ENCODE measurements at regions not wholly inside any gene's neighbourhood (a gene's known extent, or its start where the extent isn't known, plus 50 kb on each side); places are given as distances from the start of the nearest gene placed in this dataset.
"Not testable (repeated sequence)": the region's sequence is repeated elsewhere in the genome, so short reads cannot be mapped to it uniquely, and the experiment has no call there.

DNA sequence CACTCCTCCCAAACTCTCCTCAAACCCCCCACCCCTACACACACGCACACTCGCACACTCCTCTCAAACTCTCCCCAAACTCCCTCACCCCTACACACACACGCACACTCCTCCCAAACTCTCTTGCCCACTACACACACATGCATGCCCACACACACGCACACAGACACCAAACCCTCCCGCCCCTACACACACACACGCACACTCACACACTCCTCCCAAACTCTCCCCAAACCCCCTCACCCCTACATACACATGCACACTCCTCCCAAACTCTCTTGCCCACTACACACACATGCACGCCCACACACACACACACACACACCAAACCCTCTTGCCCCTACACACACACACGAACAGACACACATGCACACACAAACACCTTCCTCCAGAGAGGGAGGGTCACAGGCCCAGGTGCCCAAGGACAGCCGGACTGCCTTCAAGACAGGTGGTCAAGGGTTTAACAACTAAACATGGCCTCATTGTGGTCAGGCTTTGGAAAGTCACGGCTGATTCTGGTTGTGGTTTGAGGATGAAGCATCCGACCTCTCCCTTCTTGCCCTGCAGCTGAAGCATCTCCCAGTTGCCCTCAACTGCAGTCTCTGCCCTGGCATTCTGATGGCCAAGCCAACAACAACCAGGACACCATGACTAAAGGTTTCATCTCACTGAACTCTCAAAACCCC, 72.3 kb upstream of the SNTG2 start:
- no peak for DNase-seq (ENCODE audit: low read depth in 2 of 2)

DNA sequence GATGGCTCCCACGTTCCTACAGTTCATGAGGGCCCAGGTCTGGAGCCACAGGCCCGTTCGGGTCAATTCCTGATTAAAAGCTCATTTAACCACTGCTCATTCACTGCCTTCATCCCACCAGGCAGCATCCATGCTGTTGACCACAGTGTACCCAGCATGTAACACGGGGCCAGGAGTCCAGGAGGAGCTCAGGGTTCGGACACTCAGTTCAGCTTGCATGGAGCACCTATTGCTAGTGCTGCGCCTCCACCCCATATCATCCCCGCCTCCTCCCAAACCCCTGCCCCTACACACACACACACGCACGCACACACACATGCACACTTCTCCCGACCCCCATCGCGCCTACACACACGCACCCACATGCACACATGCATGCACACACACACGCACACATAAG, 72.9 kb upstream of the SNTG2 start:
- DNase-seq (ENCODE audit: low read depth in 2 of 2): no peak

DNA sequence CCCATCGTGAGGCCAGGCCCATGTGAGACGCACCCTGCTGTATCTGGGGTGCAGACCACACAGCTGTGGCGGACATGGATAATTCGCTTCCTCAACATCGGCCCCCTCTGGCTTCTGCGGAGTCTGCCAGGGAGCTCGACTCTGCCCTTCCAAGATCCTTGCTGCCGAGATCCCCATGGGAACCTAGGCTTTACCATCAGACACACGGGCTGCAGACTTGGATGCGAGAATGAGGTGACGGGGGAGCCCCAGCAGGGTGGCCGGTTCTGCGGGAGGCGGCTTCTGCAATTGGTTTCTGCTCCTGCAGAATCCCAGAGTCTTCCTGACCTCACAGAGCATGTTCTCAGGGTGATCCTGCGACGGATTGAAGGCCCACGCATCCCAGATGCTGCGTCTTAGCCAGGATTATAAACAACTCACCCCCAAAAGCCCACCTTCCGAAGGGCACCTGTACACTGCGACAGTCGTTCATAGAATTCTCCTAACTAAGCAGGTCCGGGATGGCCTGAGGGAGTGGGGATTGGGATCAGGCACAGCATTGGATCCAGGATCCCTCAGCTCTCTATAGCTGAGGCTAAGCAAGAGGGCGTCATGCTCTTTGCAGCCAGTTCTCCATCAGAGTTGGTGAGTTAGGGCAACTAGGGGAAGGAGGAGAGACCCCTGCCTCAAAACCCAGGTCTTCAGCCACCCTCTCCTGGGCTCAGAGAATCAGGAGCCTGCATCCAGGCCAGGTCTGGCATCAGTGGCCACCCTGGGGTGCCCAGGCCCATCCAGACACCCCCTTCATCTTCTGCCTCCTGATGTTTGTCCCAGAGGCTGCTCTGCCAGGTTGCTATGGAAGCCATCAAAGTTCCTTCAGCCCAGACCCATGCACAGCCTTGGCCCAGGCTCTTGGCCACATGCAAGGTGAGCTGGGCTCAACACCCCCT, 74.7 kb upstream of the SNTG2 start:
- DNase-seq (ENCODE audit: low read depth in 2 of 2): no peak

DNA sequence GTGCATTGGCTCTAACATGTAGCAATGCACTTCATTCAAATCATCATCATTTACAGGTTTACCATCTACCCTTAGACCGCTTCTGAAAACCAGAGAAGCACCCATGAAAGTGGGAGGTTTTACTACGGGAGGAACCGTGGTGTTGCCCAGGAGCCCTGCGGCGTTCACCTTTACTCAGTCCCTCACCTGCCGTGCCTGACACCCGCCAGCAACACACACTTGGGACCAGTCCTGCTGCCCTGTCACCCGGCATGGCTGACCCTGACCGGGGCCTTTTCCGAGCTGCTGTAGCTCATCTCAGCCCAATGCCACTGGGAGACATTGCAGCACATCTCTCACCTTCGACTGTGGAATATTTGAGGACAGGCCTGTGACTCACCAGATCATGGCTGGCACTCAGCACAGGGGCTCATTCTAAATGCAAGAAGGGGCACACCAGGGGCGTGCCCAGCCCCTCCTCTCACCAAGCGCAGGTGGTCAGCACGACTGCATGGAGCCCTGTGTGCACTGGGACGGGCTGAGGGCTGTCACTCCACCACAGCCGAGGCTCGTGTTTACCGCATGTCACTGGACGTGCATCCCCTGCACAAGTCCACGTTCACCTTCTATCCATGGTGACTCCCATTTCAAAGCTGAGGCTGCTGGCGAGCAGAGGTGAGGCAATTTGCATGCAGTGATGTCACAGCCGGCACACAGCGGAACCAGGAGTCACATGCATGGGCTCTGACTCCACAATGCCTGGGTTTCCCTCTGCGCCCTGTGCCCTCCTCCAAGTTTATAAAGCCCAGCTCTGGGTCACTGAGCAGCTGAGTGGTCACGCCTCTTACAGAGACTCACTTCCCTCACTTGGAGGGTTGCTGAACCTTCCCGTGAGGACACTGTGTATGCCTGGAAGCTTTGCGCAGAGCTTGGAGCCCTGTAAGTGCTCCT, 76.7 kb upstream of the SNTG2 start:
- no peak for DNase-seq (ENCODE audit: low read depth in 2 of 2)

DNA sequence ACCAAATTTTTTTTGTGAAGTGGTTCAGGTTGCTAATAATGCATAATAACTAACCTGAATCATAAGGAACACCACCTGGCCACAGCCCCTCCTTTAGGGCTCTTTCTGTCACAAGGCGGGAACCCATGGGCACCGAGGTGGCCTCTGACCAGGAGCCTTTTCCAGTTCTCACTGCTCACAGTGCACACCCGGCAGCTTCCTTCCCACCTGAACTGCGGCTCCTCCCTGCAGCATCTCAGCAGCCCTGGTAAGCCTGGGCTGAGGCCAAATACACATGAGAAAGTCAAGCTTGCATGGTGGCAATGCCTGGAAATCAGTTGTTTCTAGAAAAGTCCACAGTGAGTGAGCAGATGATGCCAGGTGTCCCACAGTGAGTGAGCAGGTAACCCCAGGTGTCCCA, 77.6 kb upstream of the SNTG2 start:
- no peak for DNase-seq (ENCODE audit: low read depth in 2 of 2)

DNA sequence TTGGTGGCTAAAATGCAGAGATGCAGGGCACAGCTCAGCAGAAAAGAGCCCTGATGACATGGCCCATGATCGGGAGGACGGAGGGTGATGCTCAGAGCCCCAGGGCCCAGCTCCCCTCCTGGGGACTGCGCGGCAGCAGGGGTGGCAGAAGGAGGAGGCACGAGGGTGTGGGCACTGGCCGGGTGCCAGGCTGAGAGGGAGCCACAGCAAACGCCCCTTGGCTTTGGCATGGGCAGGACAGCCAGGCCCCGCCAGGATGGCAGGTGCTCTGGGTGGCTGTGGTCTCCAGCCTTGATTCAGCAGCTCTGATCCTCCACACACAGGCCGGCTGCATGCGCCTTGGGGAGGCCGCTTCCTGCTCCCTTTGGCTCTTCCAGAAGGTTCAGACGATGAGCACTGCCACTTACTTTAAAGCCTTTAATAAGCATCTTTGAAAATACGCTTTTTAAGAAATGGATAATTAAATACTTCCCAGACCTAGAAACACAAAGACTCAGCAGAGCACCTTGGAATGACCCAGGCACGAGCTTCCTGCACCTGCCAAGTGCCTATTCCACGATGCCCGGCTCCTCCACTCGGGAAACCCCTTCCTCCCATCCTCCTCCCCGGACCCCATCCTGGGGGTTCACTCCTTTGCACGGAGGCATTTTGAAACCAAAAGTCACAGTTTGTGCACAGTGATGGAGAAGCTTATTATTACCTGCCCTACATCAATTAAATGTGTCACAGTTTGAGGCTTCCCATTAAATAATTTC, 78.5 kb upstream of the SNTG2 start:
- DNase-seq (ENCODE audit: low read depth in 2 of 2): no peak

DNA sequence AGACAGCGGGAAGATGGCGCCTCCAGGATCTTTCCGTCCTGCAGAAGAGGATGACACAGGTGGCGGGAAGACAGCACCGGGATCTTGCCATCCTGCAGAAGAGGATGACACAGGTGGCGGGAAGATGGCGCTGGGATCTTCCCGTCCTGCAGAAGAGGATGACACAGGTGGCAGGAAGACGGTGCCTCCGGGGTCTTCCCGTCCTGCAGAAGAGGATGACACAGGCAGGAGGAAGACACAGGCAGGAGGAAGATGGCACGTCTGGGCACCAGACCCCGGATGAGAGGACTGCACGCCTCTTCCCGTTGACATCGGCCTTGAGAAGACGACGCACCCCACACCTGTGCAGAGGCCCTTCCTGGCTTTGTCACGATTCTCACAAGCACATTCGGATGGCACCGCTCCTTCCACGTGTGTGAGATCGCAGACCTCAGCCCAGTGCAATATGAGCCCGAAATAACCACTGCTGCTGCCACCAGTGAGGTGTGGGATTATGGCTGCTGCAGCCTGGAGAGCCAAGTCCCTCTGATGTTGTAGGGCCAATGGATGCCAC, 79.4 kb upstream of the SNTG2 start:
- DNase-seq (ENCODE audit: low read depth in 2 of 2): no peak

DNA sequence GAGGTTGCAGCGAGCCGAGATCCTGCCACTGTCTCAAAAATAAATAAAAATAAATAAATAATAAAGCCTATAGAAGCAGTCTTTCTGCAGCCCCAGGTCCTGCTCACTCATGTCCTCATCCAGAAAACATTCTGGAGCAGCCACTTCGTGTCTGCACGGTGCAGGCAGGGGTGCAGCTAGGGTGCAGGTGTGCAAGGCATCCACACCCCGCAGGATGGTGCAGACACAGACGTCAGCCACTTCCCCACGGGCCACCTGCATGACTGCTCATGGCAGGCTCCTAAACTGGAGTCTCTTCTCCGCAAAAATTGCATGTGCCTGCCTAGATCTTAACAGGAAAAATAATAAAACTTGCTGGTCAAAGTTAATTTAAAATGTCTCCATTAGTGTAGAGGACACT, 80.2 kb upstream of the SNTG2 start:
- DNase-seq (ENCODE audit: low read depth in 2 of 2): no peak

GRCh38 chr2:869894-870293, 80.8 kb upstream of the SNTG2 start:
- DNase-seq (ENCODE audit: low read depth in 2 of 2): no peak

- no peak for DNase-seq (ENCODE audit: low read depth in 2 of 2)
Observed at GRCh38 chr2:869357-869871, 81.2 kb upstream of the SNTG2 start.

- not testable (repeated sequence) for DNase-seq (ENCODE audit: low read depth in 2 of 2)
Observed at GRCh38 chr2:868857-869256, 81.8 kb upstream of the SNTG2 start.

- DNase-seq (ENCODE audit: low read depth in 2 of 2): no peak
Observed at GRCh38 chr2:867296-867695, 83.4 kb upstream of the SNTG2 start.

DNA sequence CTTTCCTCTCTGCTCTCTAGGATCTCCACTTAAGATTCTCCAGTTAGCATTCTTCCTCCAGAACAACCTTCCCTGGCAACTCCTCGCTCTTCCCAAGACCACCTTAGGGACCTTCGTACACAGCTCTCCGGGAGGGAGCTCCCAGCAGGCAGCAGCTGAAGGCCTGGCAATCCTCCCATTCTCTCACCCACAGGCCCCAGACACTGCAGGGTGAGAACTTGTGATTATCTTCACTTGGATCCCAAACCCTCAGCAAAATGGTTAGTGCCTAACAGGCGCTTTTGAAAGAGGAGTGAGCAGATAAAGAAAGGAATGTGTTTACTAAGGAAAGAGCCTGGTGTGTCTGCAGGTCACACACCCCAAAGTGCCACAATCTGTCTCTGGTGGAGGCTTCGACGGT, 83.8 kb upstream of the SNTG2 start:
- DNase-seq (ENCODE audit: low read depth in 2 of 2): no peak

GRCh38 chr2:866009-866680, 84.5 kb upstream of the SNTG2 start:
- no peak for DNase-seq (ENCODE audit: low read depth in 2 of 2)

DNA sequence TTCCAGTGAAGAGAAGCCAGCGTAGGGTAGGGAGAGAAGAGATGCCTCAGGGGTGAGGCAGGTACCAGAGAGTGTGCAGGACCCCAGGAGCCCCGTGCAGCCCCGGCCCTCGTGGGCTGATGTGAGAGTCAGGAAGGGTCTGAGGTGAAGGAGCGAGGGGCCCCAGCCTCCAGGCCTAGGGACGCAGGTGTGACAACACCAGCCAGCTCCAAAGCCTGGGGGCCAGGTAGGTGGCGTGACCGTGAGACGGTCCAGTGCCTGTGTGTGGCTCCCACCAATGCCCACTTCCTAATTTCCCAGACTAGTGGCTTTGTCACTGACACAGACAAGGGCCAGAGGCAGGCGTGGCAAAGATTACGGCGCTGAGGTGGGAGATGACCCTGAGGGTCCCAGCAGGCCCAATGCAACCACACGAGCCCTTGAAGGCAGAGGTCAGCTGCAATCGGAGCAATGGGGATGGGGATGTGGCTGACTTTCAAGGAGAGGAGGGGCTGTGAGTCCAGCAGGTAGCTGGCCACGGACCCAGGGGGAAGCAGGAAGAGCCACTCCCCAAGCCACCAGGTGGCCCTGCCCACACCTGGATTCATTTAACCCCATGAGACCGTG, 86.0 kb upstream of the SNTG2 start:
- DNase-seq (ENCODE audit: low read depth in 2 of 2): no peak

GRCh38 chr2:863732-864450, 86.8 kb upstream of the SNTG2 start:
- no peak for DNase-seq (ENCODE audit: low read depth in 2 of 2)

DNA sequence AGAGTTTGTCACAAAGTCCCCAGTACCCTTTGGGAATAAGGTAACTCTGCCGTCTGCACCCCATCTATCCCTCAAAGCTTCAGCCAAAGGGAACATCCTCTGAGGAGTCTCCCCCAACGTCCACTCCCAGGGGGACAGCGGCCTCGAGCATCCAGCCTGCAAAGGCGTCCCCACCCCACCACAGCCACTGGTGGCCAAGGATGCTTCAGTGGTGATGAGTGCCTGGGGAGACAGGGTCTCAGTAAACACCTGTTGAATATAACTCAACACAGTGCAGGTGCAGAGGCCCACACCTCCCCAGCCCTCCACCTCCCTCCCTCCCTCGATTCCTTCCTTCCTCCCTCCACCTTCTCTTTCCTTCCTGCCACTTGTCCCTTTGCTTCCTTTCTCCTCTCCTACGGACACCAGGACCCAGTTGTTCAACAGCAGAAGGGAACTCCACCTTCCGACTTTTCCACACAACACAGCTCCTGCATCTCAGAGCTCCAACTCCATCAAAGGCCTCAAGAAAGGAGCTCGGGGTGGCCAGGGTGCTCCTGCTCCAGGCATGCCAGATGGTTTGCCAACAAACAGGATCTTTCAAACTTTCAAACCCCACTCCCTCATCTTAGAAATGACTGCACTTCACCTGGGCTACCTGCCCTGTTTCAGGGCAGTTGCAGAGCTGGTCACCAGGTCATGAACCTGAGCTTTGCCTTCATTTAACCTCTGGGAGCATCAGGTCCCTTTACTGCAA, 87.8 kb upstream of the SNTG2 start:
- DNase-seq (ENCODE audit: low read depth in 2 of 2): no peak

GRCh38 chr2:862355-862687, 88.3 kb upstream of the SNTG2 start:
- DNase-seq (ENCODE audit: low read depth in 2 of 2): no peak
